ENCODE measurements at regions not wholly inside any gene's neighbourhood (a gene's known extent, or its start where the extent isn't known, plus 50 kb on each side); places are given as distances from the start of the nearest gene placed in this dataset.

- DNase-seq (ENCODE audit: low read depth) = no peak
- no peaks in the 10 kb centered on the region for H3K36me3 ChIP-seq (ENCODE audit: control insufficient read depth, insufficient read depth, low read length)
- H3K27me3 ChIP-seq (ENCODE audit: control insufficient read depth, insufficient read depth, low read length) = no peaks in the 10 kb centered on the region
- no peak overlapping the region for H3K4me3 ChIP-seq (ENCODE audit: low read depth, low read length)
- no peak for TF ChIP-seq CTCF (IDR thresholded peaks at IDR 0.05; ENCODE audit: insufficient read depth, low read length, poor library complexity, severe bottlenecking)
Measured at GRCh38 chr4:155007660-155008176, 200.7 kb upstream of the NPY2R start.

GRCh38 chr4:155008389-155008788 is 200.0 kb upstream of the NPY2R start:
- no peak for TF ChIP-seq CTCF (IDR thresholded peaks at IDR 0.05; ENCODE audit: insufficient read depth, low read length, poor library complexity, severe bottlenecking)
- H3K27me3 ChIP-seq (ENCODE audit: control insufficient read depth, insufficient read depth, low read length) = no peaks in the 10 kb centered on the region
- no peaks in the 10 kb centered on the region for H3K36me3 ChIP-seq (ENCODE audit: control insufficient read depth, insufficient read depth, low read length)
- no peak overlapping the region for H3K4me3 ChIP-seq (ENCODE audit: low read depth, low read length)
- DNase-seq (ENCODE audit: low read depth) = no peak

- DNase-seq (ENCODE audit: low read depth) = no peak
- Histone ChIP-seq H3K36me3 (ENCODE audit: control insufficient read depth, insufficient read depth, low read length) (no peaks in the 10 kb centered on the region), H3K27me3 (ENCODE audit: control insufficient read depth, insufficient read depth, low read length) (no peaks in the 10 kb centered on the region), H3K4me3 (ENCODE audit: low read depth, low read length) (no peak overlapping the region)
- TF ChIP-seq CTCF (IDR thresholded peaks at IDR 0.05; ENCODE audit: insufficient read depth, low read length, poor library complexity, severe bottlenecking) = no peak
Measured at GRCh38 chr4:155009288-155009687, 199.1 kb upstream of the NPY2R start.

GRCh38 chr4:155010376-155010775 is 198.1 kb upstream of the NPY2R start:
- H3K4me3 ChIP-seq (ENCODE audit: low read depth, low read length) = no peak overlapping the region
- no peak for DNase-seq (ENCODE audit: low read depth)
- H3K36me3 ChIP-seq (ENCODE audit: control insufficient read depth, insufficient read depth, low read length) = no peaks in the 10 kb centered on the region
- TF ChIP-seq CTCF (IDR thresholded peaks at IDR 0.05; ENCODE audit: insufficient read depth, low read length, poor library complexity, severe bottlenecking) = no peak
- no peaks in the 10 kb centered on the region for H3K27me3 ChIP-seq (ENCODE audit: control insufficient read depth, insufficient read depth, low read length)

- TF ChIP-seq CTCF (IDR thresholded peaks at IDR 0.05; ENCODE audit: insufficient read depth, low read length, poor library complexity, severe bottlenecking) = no peak
- Histone ChIP-seq H3K4me3 (ENCODE audit: low read depth, low read length) (no peak overlapping the region), H3K36me3 (ENCODE audit: control insufficient read depth, insufficient read depth, low read length) (no peaks in the 10 kb centered on the region), H3K27me3 (ENCODE audit: control insufficient read depth, insufficient read depth, low read length) (no peaks in the 10 kb centered on the region)
- no peak for DNase-seq (ENCODE audit: low read depth)
Measured at GRCh38 chr4:155011163-155011780, 197.2 kb upstream of the NPY2R start.

GRCh38 chr4:155012469-155012868 is 196.0 kb upstream of the NPY2R start:
- DNase-seq (ENCODE audit: low read depth) = no peak
- Histone ChIP-seq H3K36me3 (ENCODE audit: control insufficient read depth, insufficient read depth, low read length) (no peaks in the 10 kb centered on the region), H3K27me3 (ENCODE audit: control insufficient read depth, insufficient read depth, low read length) (no peaks in the 10 kb centered on the region), H3K4me3 (ENCODE audit: low read depth, low read length) (no peak overlapping the region)
- no peak for TF ChIP-seq CTCF (IDR thresholded peaks at IDR 0.05; ENCODE audit: insufficient read depth, low read length, poor library complexity, severe bottlenecking)
